ENCODE measurements at regions not wholly inside any gene's neighbourhood (a gene's known extent, or its start where the extent isn't known, plus 50 kb on each side); places are given as distances from the start of the nearest gene placed in this dataset.

GRCh38 chr10:105857268-105858264 lies 1216.5 kb downstream of the SORCS3 start:
- no peak overlapping the region for H3K4me3 ChIP-seq (ENCODE audit: low read depth, low read length)
- TF ChIP-seq CTCF (IDR thresholded peaks at IDR 0.05; ENCODE audit: low read depth, low read length, missing control alignments), result no peak
- no peak for DNase-seq (ENCODE audit: low read depth)

- TF ChIP-seq CTCF (IDR thresholded peaks at IDR 0.05; ENCODE audit: low read depth, low read length, missing control alignments), result no peak
- no peak overlapping the region for H3K4me3 ChIP-seq (ENCODE audit: low read depth, low read length)
- no peak for DNase-seq (ENCODE audit: low read depth)
Observed at GRCh38 chr10:105855791-105856190, 1214.7 kb downstream of the SORCS3 start.

GRCh38 chr10:105844676-105845570 lies 1203.8 kb downstream of the SORCS3 start:
- TF ChIP-seq CTCF (IDR thresholded peaks at IDR 0.05; ENCODE audit: low read depth, low read length, missing control alignments), result no peak
- no peak overlapping the region for H3K4me3 ChIP-seq (ENCODE audit: low read depth, low read length)
- no peak for DNase-seq (ENCODE audit: low read depth)

- TF ChIP-seq CTCF (IDR thresholded peaks at IDR 0.05; ENCODE audit: low read depth, low read length, missing control alignments), result no peak
- no peak for DNase-seq (ENCODE audit: low read depth)
- no peak overlapping the region for H3K4me3 ChIP-seq (ENCODE audit: low read depth, low read length)
Observed at GRCh38 chr10:105844241-105844640, 1203.2 kb downstream of the SORCS3 start.

- TF ChIP-seq CTCF (IDR thresholded peaks at IDR 0.05; ENCODE audit: low read depth, low read length, missing control alignments), result no peak
- no peak overlapping the region for H3K4me3 ChIP-seq (ENCODE audit: low read depth, low read length)
- DNase-seq (ENCODE audit: low read depth), result no peak
Observed at GRCh38 chr10:105843786-105844185, 1202.7 kb downstream of the SORCS3 start.

GRCh38 chr10:105840288-105840770 lies 1199.2 kb downstream of the SORCS3 start:
- H3K4me3 ChIP-seq (ENCODE audit: low read depth, low read length), result no peak overlapping the region
- no peak for TF ChIP-seq CTCF (IDR thresholded peaks at IDR 0.05; ENCODE audit: low read depth, low read length, missing control alignments)
- DNase-seq (ENCODE audit: low read depth), result no peak

Measured in GM12864 (cell line).